ENCODE measurements at regions not wholly inside any gene's neighbourhood (a gene's known extent, or its start where the extent isn't known, plus 50 kb on each side); places are given as distances from the start of the nearest gene placed in this dataset.

- TF ChIP-seq, protein P1, sequence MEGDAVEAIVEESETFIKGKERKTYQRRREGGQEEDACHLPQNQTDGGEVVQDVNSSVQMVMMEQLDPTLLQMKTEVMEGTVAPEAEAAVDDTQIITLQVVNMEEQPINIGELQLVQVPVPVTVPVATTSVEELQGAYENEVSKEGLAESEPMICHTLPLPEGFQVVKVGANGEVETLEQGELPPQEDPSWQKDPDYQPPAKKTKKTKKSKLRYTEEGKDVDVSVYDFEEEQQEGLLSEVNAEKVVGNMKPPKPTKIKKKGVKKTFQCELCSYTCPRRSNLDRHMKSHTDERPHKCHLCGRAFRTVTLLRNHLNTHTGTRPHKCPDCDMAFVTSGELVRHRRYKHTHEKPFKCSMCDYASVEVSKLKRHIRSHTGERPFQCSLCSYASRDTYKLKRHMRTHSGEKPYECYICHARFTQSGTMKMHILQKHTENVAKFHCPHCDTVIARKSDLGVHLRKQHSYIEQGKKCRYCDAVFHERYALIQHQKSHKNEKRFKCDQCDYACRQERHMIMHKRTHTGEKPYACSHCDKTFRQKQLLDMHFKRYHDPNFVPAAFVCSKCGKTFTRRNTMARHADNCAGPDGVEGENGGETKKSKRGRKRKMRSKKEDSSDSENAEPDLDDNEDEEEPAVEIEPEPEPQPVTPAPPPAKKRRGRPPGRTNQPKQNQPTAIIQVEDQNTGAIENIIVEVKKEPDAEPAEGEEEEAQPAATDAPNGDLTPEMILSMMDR (IDR thresholded peaks at IDR 0.05; ENCODE audit: extremely low read depth in 1 of 2, insufficient read depth in 1 of 2, low read depth in 1 of 2, low read length in 2 of 2), result no peak
- TF ChIP-seq POLR2AphosphoS5 (IDR thresholded peaks at IDR 0.05; ENCODE audit: insufficient read depth, low read depth, low read length) (no peak), EZH2 (IDR thresholded peaks at IDR 0.05; ENCODE audit: borderline replicate concordance, low read depth, low read length, severe bottlenecking) (no peak), POLR2A (IDR thresholded peaks at IDR 0.05; ENCODE audit: low read depth, low read length) (no peak), GATA2 (IDR thresholded peaks at IDR 0.05; ENCODE audit: insufficient read depth, insufficient read length, low read depth, low read length) (no peak)
Measured at GRCh38 chr9:78746010-78746409, 449.1 kb downstream of the PSAT1 start.
